ENCODE measurements at regions not wholly inside any gene's neighbourhood (a gene's known extent, or its start where the extent isn't known, plus 50 kb on each side); places are given as distances from the start of the nearest gene placed in this dataset.
A peak's percentile ranks its signal among the peaks of the same experiment; 100 is the strongest.
"Not testable (repeated sequence)": the region's sequence is repeated elsewhere in the genome, so short reads cannot be mapped to it uniquely, and the experiment has no call there.

DNA sequence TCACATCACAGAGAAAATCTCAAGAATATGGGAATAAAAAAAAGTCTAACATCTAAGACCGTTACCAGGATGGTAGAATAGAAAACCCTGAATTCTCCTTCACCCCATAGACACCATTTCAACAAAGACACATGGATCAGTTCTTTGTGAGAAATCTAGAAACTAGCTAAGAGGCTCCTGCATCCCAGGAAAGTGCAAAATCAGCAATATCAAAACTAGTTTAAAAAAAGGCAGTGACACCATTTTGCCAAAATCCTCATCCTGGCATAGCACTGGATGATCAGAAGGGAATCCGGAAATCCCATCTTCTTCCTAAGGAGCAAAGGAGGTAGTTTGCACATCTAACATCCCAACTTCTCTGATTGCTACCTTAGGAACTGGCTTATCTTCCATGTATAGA lies 88.9 kb upstream of the MAGEE2 start:
- DNase-seq: no peak

DNA sequence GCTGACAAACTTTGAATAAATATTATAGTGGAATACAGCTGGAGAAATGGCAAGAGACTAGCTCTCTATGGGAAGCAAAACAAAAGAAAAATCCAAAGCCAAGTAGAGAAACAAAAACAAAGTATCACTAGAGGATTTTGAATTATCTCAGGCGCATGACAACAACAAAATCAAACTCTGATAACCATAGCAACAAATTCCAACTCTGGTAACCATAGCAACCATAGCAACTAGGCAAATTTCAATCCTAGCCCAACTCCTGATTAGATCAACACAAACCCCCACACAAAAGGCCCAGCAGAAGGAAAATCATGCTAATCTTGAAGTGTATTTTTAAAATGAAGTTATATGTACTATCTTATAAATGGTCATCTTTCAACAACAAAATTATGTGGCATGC lies 98.4 kb upstream of the MAGEE2 start:
- no peak for DNase-seq

DNA sequence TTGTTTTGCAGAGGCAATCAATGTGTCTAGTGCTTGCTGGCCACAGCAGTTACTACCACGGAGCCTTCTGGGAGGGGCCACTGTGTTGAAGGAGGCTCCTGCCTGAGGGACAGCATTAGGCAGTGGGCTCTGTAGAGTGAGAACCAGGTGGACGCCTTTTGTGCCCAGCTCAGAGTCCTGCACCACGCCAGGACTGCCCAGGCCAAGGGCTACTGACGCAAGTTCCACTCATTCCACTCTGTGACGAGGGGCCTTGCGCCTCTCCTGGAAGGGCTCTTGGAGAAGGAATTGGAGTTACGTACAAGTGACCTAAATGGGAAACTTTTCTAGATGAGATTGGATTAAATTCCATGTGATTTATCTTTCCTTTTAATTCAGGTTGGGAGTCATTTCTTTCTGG lies 102.8 kb upstream of the MAGEE2 start:
- no peak for DNase-seq

DNA sequence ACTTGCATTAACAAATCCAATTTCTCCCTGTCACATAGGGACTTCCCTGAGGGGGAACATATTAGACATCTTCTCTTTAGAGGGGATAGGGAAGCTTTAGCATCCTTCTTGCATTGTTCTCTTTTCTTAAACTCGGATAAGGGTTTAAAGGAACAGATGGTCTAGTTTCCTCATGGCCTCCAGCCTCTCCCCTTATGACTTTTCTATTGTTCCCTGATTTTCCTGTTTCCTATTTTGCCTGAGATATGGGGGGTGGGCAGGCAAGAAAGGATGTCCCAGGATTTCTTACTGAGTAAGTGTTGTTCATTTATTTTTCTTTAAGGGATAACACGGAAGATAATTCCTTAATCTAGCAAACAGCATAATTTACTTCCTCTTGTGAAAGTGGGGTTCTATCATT lies 107.7 kb upstream of the MAGEE2 start:
- DNase-seq: no peak

DNA sequence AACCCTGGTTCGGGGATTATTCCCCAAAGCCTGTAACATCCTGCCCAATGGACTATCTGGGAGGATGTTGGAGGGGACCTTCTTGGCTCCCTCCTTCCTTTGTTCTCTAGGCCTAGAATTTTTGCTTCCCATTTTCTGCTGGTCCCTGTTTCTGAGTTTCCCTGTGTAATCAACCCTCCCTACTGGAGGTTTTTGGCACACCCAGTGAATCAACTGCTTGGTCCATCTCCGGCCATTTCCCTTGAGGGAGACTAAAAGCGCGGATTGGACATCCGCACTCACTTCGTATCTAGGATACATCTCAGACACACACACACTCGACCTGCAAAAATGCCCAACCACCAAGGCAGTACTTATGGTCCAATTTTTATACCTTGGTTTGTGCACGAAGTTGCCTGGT lies 108.2 kb upstream of the MAGEE2 start:
- DNase-seq: no peak

DNA sequence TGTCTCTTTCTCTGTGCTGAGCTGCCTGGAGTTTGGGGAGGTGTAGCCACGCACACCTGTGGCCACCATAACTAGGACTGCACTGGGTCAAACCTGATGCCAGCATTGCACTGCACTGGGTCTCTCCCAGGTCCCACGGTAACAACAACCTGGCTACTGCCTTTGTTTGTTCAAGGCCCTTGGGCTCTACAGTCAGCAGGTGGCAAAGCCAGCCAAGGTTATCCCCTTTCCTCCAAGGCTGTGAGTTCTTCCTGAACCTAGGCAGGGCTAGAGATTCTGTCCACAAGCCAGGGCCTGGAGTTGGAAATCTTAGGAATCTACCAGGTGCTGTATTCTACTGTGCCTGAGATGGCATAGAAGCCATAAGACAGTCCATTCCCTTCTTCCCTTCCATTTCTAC lies 126.7 kb upstream of the MAGEE2 start:
- DNase-seq: no peak

DNA sequence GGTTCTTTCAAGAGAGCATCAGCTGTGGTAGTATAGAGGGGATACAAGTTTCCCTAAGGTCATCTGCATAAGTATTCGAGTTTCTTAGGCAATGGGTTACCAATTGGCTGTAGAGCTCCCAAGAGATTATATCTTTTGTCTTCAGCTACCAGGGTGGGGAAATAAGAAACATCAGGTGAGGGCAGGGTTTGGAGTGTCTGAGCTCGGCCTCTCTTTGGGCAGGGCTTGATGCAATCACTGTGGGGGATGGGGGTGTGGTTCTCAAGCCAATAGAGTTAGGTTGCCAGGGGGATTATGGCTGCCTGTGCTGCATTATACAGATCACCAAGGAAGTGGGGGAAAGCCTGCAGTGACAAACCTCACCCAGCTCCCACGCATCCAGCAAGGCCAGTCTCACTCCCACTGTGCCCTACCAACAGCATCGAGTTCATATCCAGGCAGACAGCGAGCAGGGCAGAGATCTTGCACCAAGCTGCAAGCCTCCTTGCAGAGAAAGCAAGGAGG lies 172.1 kb upstream of the MAGEE2 start:
- DNase-seq: no peak

DNA sequence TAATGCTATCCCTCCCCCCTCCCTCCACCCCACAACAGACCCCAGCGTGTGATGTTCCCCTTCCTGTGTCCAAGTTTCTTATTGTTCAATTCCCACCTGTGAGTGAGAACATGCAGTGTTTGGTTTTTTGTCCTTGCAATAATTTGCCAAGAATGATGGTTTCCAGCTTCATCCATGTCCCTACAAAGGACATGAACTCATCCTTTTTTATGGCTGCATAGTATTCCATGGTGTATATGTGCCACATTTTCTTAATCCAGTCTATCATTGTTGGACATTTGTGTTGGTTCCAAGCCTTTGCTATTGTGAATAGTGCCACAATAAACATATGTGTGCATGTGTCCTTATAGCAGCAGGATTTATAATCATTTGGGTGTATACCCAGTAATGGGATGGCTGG lies 176.3 kb upstream of the MAGEE2 start:
- not testable (repeated sequence) for DNase-seq

DNA sequence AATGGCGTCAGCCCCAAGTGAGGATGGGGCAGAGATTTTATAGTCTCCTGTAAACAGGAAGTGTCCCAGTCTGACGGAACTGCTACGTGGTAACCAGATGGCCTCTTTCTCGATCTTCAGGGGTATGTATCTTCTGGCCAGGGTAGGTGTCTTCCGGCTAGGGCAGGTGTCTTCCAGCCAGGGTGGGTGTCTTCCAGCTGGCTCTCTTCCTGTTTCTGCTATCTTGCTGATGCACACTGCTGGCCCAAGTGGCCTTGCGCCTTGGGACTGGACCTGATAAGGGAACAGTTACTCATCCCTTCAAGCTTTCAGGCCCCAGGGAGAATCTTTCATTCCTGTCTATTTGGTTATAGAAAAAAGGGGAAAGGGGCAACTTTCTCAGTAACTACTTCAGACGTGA lies 178.7 kb upstream of the MAGEE2 start:
- DNase-seq: no peak

DNA sequence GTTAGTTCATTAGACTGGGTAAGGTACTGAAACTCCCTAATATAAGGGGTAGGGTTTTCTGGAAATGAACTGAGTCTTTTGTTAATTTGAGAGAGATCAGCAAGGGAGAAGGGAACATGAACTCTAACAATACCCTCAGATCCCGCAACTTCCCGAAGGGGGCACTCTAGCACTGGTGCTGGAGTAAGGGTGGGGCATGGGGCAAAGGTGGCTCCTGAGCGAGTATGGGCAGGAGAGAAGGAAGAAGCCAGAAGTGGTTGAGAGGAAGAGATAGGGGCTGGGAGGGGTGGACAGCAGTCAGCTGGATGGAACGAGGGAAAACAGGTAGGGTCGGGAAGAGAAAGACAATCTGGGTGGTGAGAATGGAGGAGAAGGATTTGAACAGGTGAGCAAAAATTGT lies 183.2 kb upstream of the MAGEE2 start:
- peak; percentile 0 to 23 for DNase-seq

DNA sequence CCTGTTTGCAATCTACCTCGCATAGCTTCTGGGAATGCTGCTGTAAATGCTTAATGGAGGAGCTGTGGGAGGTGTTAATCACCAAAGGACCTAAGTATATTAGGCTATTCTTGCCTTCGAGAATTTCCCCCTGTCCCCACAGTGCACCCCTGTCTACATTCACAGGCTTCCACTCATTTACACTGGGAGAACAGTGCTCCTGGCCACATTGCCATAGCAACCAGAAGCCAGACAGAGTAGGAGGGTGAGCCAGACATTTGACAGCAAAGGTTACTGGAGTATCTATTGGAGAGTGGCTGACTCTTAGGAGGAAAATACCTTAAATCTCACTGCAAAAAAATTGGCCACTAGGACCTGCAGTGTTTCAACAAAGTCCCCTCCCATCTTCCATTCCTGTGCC lies 185.9 kb upstream of the PBDC1 start:
- no peak for DNase-seq

DNA sequence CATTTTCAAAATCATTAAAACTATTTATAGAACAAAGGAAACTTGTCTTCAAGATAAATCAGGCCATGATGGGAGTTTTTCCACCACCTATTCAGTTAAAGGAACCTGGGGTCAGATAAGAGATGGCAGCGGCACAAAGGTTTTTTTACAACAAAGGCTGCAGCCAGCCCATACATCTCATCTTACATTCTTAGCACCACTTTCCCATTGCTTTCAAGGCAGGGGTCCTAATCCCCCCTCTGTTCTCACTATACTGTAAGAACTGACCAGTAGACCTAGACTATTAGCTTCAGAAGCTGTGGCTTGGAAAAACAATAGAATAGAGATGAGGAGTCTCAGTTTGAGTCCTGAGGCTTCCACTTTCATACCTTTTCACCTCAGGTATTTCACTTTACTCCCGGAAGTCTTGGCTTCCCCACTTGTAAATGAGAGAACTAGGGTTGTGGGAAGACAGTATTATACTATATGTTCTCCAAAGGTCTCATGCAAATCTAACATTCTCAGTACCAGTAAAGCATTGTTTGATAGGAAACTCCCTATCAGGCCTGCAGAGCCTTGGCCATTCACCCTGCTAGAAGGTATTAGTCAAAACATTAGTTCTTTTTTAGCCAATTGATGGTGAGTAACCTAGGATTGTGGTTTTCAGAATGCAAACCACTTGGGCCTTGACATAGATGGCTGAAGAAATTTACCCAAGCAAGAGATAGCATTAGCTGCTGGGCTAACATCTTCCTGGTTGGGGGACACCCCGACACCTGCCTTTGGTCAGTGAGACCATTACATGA lies 182.9 kb upstream of the PBDC1 start:
- DNase-seq: no peak

DNA sequence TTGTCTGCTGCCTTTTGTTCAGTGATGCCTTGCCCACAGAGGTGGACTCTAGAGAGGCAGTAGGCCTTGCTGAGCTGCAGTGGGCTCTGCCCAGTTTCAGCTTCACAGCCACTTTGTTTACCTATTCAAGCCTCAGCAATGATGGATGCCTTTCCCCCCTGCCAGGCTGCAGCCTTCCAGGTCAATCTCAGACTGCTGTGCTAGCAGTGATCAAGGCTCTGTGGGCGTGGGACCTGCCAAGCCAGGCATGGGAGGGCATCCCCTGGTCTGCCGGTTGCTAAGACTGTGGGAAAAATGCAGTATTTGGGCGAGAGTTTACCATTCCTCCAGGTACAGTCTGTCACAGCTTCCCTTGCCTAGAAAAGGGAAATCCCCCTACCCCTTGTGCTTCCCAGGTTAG lies 175.2 kb upstream of the PBDC1 start:
- no peak for DNase-seq

DNA sequence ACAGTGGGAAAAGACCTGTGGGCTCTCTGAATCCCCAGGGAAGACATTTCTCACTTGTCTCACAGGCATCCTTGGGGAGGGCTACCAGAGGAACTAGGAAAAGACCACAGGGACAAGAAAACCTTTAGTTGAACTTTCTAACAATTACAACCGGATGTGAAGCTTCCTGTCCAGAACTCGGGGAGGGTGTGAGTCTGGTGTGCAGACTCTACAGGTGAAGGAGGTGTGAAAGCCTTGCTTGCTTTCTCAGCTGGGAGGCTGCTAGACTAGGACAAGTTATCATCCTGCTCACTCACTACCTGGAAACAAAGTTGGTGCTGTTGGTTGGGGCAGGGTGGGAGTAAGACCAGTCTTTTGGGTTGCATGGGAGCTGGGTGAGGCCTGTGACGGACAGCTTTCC lies 158.5 kb upstream of the PBDC1 start:
- no peak for DNase-seq

DNA sequence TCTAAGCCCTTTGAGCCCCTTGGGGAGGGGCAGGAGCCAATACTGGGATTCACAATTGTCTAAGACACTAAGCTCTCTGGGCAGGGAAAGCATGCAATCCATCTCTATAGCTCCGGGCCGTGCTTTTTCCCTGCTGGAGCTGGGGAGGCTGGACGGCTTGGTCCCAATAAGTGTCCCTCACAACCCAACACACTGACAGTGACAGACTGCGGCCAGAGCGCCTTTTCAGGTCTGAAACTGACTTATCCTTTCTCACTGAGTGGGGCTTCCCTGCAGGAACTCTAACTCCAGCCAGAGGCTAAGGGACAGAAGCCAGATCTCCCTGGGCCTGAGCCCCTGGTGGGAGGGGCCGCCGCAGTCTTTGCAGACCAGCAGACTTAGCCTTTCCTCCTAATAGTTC lies 146.6 kb upstream of the PBDC1 start:
- no peak for DNase-seq

DNA sequence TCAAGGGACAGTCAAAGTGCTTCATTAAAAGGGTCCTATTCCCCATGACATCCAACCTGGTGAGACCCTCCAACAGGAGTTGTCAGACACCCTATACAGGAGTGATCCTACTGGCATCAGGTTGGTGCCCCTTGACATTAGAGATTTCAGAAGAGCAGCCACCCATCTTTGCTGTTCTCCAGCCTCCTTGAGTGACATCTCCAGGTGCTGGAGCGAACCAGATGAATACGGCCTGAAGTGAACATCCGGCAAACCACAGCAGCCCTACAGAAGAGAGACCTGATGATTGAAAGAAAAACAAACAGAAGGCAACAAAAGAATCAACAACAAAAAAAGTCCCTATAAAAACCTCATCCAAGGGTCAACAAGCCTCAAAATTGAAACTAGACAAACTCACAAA lies 146.1 kb upstream of the PBDC1 start:
- no peak for DNase-seq

DNA sequence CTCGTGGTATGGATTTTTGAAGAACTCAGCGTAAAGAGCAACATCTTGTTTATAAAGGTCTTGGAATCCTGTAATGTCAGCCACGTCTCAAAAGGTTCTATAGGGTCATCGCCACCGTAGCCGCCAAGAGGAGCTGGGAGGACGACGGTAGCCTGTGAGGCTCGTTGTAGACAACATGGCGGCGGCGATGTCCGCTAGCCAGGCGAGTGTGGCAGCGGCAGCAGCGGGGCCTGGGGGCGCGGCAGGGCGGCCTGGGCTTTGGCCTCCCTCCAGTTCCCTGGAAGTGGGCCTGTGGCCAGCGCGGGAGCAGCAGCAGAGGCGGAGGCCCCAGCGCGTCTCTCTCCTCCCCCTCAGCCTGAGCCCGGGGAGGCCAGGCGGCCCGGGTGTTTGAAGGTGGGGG lies 143.5 kb upstream of the PBDC1 start:
- no peak for DNase-seq

DNA sequence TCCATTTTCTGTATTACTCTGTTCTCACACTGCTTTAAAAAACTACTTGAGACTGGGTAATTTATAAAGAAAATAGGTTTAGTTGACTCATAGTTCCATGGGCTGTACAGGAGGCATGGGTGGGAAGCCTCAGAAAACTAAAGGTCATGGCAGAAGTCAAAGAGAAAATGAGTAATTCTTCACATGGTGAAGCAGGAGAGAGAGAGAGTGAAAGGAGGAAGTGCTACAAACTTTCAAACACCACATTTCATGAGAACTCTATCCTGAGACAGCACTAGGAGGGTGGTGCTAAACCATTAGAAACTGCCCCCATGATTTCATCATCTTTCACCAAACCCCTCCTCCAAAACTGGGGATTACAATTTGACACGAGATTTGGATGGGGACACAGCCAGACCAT lies 108.0 kb upstream of the PBDC1 start:
- no peak for DNase-seq

DNA sequence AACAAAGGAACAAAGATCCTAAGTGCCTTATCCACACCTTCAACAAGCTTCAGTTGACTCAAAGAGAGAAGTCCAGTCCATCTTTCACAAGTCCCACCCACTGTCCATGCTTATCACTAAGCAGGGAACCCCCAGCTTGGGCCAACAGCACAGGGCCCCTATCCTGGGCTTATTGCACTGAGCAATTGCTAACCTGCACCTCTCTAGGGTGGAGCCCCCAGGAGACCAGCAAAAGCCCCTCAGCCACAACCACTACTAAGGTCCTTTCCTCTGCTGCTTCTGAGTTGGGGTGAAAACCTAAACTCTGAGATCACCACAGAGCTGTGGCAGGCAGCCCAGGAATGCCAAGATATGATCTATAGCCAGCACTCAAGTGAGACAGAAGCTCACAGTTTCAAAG lies 96.7 kb upstream of the PBDC1 start:
- no peak for DNase-seq

DNA sequence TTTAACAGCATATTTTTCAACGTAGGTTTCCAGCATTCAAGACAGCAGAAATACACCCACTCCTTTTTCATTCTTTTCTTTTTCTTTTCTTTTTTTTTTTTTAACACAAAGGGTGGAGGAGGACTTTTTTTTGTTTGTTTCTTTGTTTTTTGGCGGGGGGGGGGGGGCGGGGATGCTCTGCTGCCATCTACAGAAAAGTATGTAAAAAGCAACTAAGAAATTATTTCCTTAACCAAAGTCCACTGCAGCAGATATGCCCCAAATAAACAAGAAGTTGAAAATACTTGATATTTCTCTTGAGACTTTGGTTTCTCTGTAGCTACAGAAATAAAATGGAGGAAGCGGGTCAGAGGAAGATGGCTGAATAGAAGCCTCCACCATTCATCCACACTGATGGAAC lies 63.2 kb upstream of the PBDC1 start:
- no peak for DNase-seq
